GM06990 (cell line): ENCODE measurements at regions not wholly inside any gene's neighbourhood (a gene's known extent, or its start where the extent isn't known, plus 50 kb on each side); places are given as distances from the start of the nearest gene placed in this dataset.

Experiments used
- DNase-seq: peaks from one replicate; pipeline ENCODE4 v3.0.0-alpha.2; 2011; ENCODE audit not compliant: insufficient read length; ENCODE audit errors: extremely low read depth
- H3K27me3 ChIP-seq: replicated peaks from 2 replicates; pipeline ENCODE4 v1.6.0; 2011; ENCODE audit warnings: low read length; ENCODE audit not compliant: control insufficient read depth, insufficient read depth
- H3K36me3 ChIP-seq: 2 replicates; pipeline ENCODE4 v1.5.1; 2011; ENCODE audit warnings: low read length; ENCODE audit not compliant: control insufficient read depth, insufficient read depth
- H3K4me3 ChIP-seq: replicated peaks from 2 replicates; pipeline ENCODE4 v1.5.1; 2011; ENCODE audit warnings: low read depth, mild to moderate bottlenecking, control low read depth, low read length
- CTCF ChIP-seq: IDR thresholded peaks from 2 replicates; pipeline ENCODE4 v1.5.1; 2011; ENCODE audit warnings: low read length, control low read depth, mild to moderate bottlenecking, inconsistent platforms; ENCODE audit not compliant: insufficient read depth, poor library complexity, severe bottlenecking

- DNase-seq = peak; percentile 21
- no peak overlapping the region for H3K4me3 ChIP-seq
- no peak for TF ChIP-seq CTCF
- H3K36me3 ChIP-seq = no peaks in the 10 kb centered on the region
- H3K27me3 ChIP-seq = no peaks in the 10 kb centered on the region
Measured at GRCh38 chr14:22463763-22464173, 125.3 kb downstream of the DAD1 start.

- no peak for DNase-seq
- H3K4me3 ChIP-seq = no peak overlapping the region
- H3K36me3 ChIP-seq = no peaks in the 10 kb centered on the region
- H3K27me3 ChIP-seq = no peaks in the 10 kb centered on the region; the same call in 1 of the 2 replicates
- no peak for TF ChIP-seq CTCF
Measured at GRCh38 chr14:22462923-22463322, 126.1 kb downstream of the DAD1 start.

- DNase-seq = peak; percentile 39
- no peak for TF ChIP-seq CTCF
- Histone ChIP-seq H3K4me3 (no peak overlapping the region), H3K36me3 (no peaks in the 10 kb centered on the region), H3K27me3 (no peaks in the 10 kb centered on the region; the same call in 1 of the 2 replicates)
Measured at GRCh38 chr14:22460461-22461195, 128.4 kb downstream of the DAD1 start.

- H3K27me3 ChIP-seq = no peaks in the 10 kb centered on the region; the same call in 1 of the 2 replicates
- no peak overlapping the region for H3K4me3 ChIP-seq
- DNase-seq = no peak
- no peaks in the 10 kb centered on the region for H3K36me3 ChIP-seq
- no peak for TF ChIP-seq CTCF
Measured at GRCh38 chr14:22458737-22459136, 130.3 kb downstream of the DAD1 start.

GRCh38 chr14:22456998-22457594 is 131.9 kb downstream of the DAD1 start:
- Histone ChIP-seq H3K4me3 (no peak overlapping the region), H3K27me3 (no peaks in the 10 kb centered on the region; the same call in 1 of the 2 replicates), H3K36me3 (no peaks in the 10 kb centered on the region)
- TF ChIP-seq CTCF = no peak
- no peak for DNase-seq
